ENCODE measurements at regions not wholly inside any gene's neighbourhood (a gene's known extent, or its start where the extent isn't known, plus 50 kb on each side); places are given as distances from the start of the nearest gene placed in this dataset.

GRCh38 chr16:64469906-64470702 lies 651.8 kb downstream of the CDH11 start:
- H3K27ac ChIP-seq (ENCODE audit: low read depth, low read length), result no peak overlapping the region
- H3K79me2 ChIP-seq (ENCODE audit: control insufficient read depth, low read length), result no peaks in the 10 kb centered on the region
- no peaks in the 10 kb centered on the region for H3K27me3 ChIP-seq (ENCODE audit: control insufficient read depth, low read length)
- no peak overlapping the region for H3K4me2 ChIP-seq (ENCODE audit: low read length)
- H3K9me3 ChIP-seq (ENCODE audit: control insufficient read depth, insufficient read depth, low read length), result peaks cover 8% of the 10 kb centered on the region; the same call in 1 of the 2 replicates
- TF ChIP-seq EZH2phosphoT487 (IDR thresholded peaks at IDR 0.05; ENCODE audit: borderline replicate concordance, low read length) (no peak), CTCF (IDR thresholded peaks at IDR 0.05; ENCODE audit: low read depth, low read length, poor library complexity, severe bottlenecking) (no peak)
- no peaks in the 10 kb centered on the region for H3K9me2 ChIP-seq (replicated peaks; ENCODE audit: control insufficient read depth, low read length)
- H3K4me1 ChIP-seq (ENCODE audit: control insufficient read depth, low read length), result peaks cover 5% of the 10 kb centered on the region; the same call in 1 of the 2 replicates
- H4K20me1 ChIP-seq (ENCODE audit: control insufficient read depth, insufficient read depth, low read depth, low read length), result no peaks in the 10 kb centered on the region
- no peak overlapping the region for H3K4me3 ChIP-seq (ENCODE audit: low read length)
- no peaks in the 10 kb centered on the region for H3K36me3 ChIP-seq (ENCODE audit: control insufficient read depth, low read length)
- H3F3A ChIP-seq (ENCODE audit: control insufficient read depth, insufficient read depth), result no peaks in the 10 kb centered on the region

- Histone ChIP-seq H4K20me1 (ENCODE audit: control insufficient read depth, insufficient read depth, low read depth, low read length) (no peaks in the 10 kb centered on the region), H3K27ac (ENCODE audit: low read depth, low read length) (no peak overlapping the region), H3K4me3 (ENCODE audit: low read length) (no peak overlapping the region), H3K4me2 (ENCODE audit: low read length) (no peak overlapping the region), H3K36me3 (ENCODE audit: control insufficient read depth, low read length) (no peaks in the 10 kb centered on the region), H3K79me2 (ENCODE audit: control insufficient read depth, low read length) (no peaks in the 10 kb centered on the region), H3K27me3 (ENCODE audit: control insufficient read depth, low read length) (no peaks in the 10 kb centered on the region), H3F3A (ENCODE audit: control insufficient read depth, insufficient read depth) (no peaks in the 10 kb centered on the region), H3K9me2 (replicated peaks; ENCODE audit: control insufficient read depth, low read length) (no peaks in the 10 kb centered on the region), H3K9me3 (ENCODE audit: control insufficient read depth, insufficient read depth, low read length) (peaks cover 8% of the 10 kb centered on the region; the same call in 1 of the 2 replicates), H3K4me1 (ENCODE audit: control insufficient read depth, low read length) (peaks cover 5% of the 10 kb centered on the region; the same call in 1 of the 2 replicates)
- no peak for TF ChIP-seq CTCF (IDR thresholded peaks at IDR 0.05; ENCODE audit: low read depth, low read length, poor library complexity, severe bottlenecking)
- TF ChIP-seq EZH2phosphoT487 (IDR thresholded peaks at IDR 0.05; ENCODE audit: borderline replicate concordance, low read length), result no peak
Observed at GRCh38 chr16:64469351-64469750, 652.5 kb downstream of the CDH11 start.

GRCh38 chr16:64468515-64469090 lies 653.3 kb downstream of the CDH11 start:
- Histone ChIP-seq H3K36me3 (ENCODE audit: control insufficient read depth, low read length) (no peaks in the 10 kb centered on the region), H3F3A (ENCODE audit: control insufficient read depth, insufficient read depth) (no peaks in the 10 kb centered on the region), H3K4me2 (ENCODE audit: low read length) (no peak overlapping the region), H3K9me2 (replicated peaks; ENCODE audit: control insufficient read depth, low read length) (no peaks in the 10 kb centered on the region), H3K79me2 (ENCODE audit: control insufficient read depth, low read length) (no peaks in the 10 kb centered on the region), H3K4me3 (ENCODE audit: low read length) (no peak overlapping the region), H3K9me3 (ENCODE audit: control insufficient read depth, insufficient read depth, low read length) (peaks cover 8% of the 10 kb centered on the region; the same call in 1 of the 2 replicates), H3K27ac (ENCODE audit: low read depth, low read length) (no peak overlapping the region), H4K20me1 (ENCODE audit: control insufficient read depth, insufficient read depth, low read depth, low read length) (no peaks in the 10 kb centered on the region), H3K27me3 (ENCODE audit: control insufficient read depth, low read length) (no peaks in the 10 kb centered on the region), H3K4me1 (ENCODE audit: control insufficient read depth, low read length) (peaks cover 5% of the 10 kb centered on the region; the same call in 1 of the 2 replicates)
- no peak for TF ChIP-seq CTCF (IDR thresholded peaks at IDR 0.05; ENCODE audit: low read depth, low read length, poor library complexity, severe bottlenecking)
- TF ChIP-seq EZH2phosphoT487 (IDR thresholded peaks at IDR 0.05; ENCODE audit: borderline replicate concordance, low read length), result no peak

All from DOHH2 (cell line).